Stimulated activated CD4-positive, alpha-beta T cell treated with anti-CD3 and anti-CD28 coated beads, Interleukin-1b, Interleukin-23, amount 100 ng/mL, for 48 hours (primary cell): ENCODE measurements at regions not wholly inside any gene's neighbourhood (a gene's known extent, or its start where the extent isn't known, plus 50 kb on each side); places are given as distances from the start of the nearest gene placed in this dataset.
"Not testable (repeated sequence)": the region's sequence is repeated elsewhere in the genome, so short reads cannot be mapped to it uniquely, and the experiment has no call there.

Experiments
- DNase-seq: peaks from one replicate; pipeline ENCODE4 v3.0.0-alpha.2; 2020

- peak; percentile 26 for DNase-seq
Measured at GRCh38 chr12:75658901-75659823, 147.8 kb upstream of the KRR1 start.

DNA sequence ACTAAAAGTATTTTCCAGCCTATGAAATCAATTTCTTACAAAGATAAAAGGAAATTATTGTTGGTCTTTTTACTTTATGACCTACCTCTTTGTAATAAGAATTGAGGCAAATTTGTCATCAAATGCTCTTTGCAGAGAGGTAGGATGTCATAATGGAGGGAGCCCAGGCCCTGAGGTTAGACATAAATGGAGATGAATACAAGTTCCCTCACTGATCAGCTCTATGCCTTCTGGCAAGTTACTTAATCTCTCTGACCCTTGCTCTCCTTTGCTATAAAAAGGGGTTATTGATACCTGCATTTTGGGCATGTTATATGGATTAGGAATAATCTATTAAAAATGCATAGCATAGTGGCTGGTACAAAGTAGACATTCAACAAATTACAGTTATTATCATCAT, 146.9 kb upstream of the KRR1 start:
- DNase-seq = no peak

DNA sequence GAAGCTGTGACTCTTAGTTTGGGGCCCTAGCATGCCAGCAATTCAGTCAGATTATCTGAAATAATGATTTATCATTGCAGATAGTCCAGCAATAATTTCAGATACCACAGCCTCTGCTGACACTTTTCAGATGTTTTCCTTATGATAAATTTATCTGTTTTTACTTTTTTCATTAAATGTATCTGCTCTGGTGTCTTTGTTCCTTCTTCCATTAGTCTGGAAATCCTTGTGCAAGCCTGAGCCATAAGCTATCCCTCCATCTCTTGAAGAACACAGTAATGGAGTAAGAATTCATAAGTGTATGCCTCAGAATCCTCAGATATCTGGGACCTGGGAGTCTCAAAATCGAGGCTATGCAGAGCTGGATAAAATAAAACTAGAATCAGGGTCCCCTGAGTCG, 146.4 kb upstream of the KRR1 start:
- DNase-seq = no peak

DNA sequence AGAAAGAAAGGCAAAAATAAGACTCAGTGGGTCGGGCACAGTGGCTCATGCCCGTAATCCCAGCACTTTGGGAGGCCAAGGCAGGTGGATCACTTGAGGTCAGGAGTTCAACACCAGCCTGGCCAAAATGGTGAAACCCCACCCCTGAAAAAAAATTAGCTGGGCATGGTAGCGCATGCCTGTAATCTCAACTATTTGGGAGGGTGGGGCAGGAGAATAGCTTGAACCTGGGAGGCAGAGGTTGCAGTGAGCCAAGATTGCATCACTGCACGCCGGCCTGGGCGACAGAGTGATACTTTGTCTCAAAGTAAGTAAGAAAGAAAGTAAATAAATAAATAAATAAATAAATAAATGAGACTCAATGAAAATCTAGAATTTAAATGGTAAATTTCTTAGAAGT, 145.9 kb upstream of the KRR1 start:
- DNase-seq = not testable (repeated sequence)

GRCh38 chr12:75656648-75657047, 145.2 kb upstream of the KRR1 start:
- no peak for DNase-seq

- DNase-seq = no peak
Measured at GRCh38 chr12:75656210-75656609, 144.8 kb upstream of the KRR1 start.

GRCh38 chr12:75655315-75655806, 144.0 kb upstream of the KRR1 start:
- DNase-seq = no peak

GRCh38 chr12:75651342-75651695, 139.9 kb upstream of the KRR1 start:
- no peak for DNase-seq

- DNase-seq = no peak
Measured at GRCh38 chr12:75650595-75651341, 139.4 kb upstream of the KRR1 start.

- no peak for DNase-seq
Measured at GRCh38 chr12:75650100-75650499, 138.7 kb upstream of the KRR1 start.

DNA sequence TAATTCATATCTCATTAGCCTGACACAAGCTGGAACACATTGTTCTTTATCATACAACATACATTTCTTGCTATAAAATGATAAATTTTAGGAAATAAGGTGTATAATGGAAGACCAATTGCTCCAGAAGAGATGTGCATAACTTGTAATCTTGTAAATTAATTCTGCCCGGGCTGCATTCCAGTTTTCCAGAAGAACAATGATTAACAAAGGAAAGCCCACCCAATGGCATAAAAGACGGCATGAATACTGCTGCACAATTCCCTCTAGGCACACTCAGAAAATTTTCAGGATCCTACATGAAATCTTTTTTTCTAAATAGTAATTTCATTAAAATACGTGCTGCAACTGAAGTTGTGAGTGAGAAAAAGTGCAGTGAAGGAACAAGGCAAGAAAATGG, 137.4 kb upstream of the KRR1 start:
- no peak for DNase-seq

GRCh38 chr12:75646329-75647210, 135.2 kb upstream of the KRR1 start:
- DNase-seq = no peak

- no peak for DNase-seq
Measured at GRCh38 chr12:75644472-75645072, 133.2 kb upstream of the KRR1 start.

DNA sequence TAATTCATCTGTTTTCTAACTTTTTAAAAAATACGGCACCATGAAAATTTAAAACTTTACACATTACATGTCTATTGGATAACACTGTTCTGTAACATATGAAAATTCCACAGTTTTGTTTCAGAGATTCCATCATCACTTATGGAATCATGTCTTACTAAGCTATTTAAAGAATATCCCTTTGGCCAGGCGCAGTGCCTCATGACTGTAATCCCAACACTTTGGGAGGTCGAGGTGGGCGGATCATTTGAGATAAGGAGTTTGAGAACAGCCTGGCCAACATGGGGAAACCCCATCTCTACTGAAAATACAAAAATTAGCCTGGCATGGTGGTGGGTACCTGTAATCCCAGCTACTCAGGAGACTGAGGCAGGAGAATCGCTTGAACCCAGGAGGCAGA, 131.7 kb upstream of the KRR1 start:
- not testable (repeated sequence) for DNase-seq

DNA sequence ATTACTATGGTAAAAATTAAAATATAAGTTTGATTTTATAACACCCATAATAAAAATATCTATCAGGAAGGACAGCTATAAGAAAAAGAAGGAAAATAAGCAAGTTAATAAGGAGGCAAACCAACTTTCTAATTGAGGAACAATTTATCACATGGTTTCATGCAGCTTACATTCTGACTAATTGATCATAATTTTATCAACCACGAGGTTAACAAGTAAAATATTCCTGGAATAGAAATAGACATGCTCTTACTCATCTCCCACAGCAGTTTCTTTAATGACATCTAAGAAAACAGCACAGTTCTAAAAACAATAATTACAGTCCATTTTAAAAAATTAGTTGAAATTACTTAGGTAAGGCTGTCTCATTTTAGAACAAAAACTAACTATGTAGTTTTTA, 130.8 kb upstream of the KRR1 start:
- no peak for DNase-seq

DNA sequence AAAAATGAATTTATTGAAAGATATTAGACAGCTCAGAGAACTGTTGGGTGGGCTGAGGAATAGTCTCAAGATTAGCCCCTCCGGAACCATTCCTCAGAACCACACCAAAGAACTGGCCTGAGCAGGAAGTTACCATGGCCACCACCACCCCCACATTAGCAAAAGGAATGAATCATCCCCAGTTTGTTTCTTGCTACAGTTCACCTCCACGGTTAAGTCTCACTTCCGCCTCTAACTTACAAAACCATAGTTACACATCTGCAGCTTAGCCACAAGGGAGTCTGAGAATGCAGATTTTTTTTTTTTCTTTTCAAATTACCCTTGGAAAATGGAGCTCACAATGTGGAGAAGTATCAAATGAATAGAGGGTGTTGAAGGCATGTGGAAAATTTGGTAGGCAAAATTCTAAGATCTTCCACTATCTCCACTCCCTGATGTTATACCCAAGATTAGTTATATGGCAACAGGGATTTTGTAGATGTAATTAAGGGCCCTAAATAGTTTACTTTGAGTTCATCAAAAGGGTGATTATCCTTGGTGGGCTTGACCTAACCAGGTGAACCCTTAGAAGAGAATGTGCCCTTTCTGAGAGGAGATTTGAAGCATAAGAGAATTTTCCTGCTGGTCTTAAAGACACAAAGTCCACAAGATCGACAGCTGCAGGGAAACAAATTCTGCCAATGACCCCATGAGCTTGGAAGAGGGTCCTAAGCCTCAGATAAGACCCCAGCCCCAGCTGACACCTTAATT, 129.8 kb upstream of the KRR1 start:
- peak; percentile 43 for DNase-seq

DNA sequence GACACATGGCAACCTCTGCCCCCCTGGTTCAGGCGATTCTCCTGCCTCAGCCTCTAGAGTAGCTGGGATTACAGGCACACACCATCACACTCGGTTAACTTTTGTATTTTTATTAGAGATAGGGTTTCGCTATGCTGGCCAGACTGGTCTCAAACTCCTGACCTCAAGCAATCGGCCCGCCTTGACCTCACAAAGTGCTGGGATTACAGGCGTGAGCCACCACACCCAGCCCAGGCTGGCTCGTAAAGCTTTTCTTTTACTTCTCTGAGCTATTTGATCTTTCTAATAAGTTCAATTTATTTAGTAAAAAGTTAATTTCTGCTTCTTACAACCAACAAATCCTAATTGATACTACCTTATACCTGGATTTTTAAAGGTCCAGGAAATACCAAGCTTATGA, 127.4 kb upstream of the KRR1 start:
- DNase-seq = no peak

DNA sequence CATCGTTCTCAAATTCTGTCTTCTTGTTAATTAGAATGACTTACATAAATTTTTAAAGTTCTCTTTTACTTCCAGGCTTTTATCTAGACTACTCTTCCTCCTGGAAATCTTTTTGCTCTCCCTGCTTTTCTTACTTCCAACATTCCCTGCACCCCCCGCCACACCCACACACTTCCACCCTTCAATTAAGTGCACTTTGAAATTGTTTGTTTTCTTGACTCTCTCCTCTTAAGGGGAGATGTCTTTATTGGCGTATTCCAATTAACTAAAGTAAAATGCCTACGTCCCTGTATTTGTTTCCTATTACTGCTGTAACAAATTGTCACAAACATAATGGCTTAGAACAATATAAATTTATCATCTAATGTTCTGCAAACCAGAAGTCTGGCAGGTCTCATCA, 125.2 kb upstream of the KRR1 start:
- no peak for DNase-seq

DNA sequence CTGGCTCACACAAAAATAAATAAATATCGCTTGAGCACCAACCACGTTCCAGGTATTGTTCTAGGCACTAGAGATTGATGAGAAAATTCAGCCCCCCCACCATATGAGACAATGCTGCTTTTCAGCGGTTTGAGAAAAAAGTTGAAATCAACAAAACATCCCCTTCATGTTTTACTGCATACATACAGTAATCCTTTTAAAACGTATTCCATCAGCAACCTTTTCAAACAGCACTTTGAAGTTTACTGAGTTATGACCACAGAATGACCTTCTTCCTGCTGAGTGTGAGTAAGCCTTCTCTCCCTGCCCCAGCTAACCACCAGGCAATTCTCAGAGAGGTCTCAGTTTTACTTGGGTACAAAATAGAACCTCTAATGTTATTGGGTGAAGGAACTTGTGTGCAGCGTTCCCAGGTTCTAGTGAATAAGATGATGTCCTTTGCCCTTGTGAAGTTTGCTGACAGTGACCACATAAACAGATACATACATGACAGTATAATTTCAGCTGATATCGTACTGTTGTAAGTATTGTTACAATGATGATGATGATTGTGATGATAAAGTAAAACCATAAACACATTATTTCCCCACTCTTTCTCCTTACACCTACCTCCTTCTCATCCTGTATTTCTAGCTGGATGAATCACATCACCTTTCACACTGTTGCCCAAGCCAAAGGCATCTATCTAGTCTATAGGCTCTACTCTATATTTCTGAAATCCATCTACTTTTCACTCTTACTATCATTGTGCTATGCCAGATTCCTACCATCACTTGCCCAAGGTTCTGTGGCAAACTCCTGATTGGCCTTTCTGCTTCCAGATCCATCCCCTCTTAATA, 124.4 kb upstream of the KRR1 start:
- peak; percentile 33 for DNase-seq

DNA sequence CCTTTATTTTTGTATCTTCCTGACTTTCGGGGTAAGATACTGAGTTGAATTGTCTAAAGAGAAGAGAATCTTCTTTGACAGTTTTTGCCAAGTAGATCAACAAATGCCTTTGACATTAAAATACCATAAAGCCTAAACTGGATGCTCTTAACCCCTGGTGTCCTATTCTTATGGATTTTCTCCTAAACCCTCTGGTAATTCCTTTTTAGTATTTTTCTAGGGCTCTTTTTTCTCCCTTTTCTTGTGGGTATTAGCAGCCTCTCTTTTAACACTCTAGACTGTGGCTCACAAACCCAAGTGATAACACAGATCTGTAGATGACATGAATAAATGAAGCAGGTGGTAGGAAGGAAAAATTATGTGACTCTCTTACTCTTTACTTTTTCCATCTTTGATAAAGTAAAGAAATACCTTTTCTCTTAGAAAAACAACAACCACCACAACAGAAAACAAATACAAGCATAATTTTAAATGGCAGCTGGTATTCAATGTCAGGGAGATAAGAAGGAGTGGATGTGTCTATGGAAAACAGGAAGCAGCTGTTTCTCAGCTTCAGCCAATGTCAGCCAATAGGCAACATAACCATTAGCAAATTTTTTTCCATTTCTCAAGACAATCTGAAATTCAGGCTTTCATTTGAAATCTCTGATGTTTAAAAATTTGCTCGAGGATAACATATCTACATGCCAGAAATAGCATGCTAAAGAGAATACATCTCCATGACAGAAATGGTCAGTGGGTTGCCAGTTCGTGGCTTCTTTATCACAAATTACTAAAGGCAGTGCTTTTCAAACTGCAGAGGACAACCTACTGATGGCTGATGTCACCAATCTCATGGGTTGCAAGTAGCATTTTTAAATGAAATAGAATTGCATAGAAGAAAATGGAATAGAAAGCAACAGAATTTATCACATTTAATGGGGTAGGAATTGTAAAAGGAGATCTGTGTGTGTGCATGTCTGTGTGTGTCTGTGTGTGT, 123.1 kb upstream of the KRR1 start:
- no peak for DNase-seq
